Lower leg skin (tissue), 3 donors: ENCODE measurements at regions not wholly inside any gene's neighbourhood (a gene's known extent, or its start where the extent isn't known, plus 50 kb on each side); places are given as distances from the start of the nearest gene placed in this dataset.

Experiments used
- CTCF ChIP-seq, 3 donors: fragments of 450-650 bp; IDR thresholded peaks; one replicate each; pipeline ENCODE4 v1.5.1; 2016; ENCODE audit warnings: antibody characterized with exemption in 3 of 3, mild to moderate bottlenecking in 3 of 3, moderate library complexity in 2 of 3
- POLR2A ChIP-seq, 2 donors: fragments of 450-650 bp; IDR thresholded peaks; one replicate each; pipeline ENCODE4 v1.6.1; 2016 to 2017; ENCODE audit warnings: antibody characterized with exemption in 2 of 2, mild to moderate bottlenecking in 1 of 2, moderate library complexity in 1 of 2

- TF ChIP-seq CTCF (IDR thresholded peaks at IDR 0.05): no peak
- TF ChIP-seq POLR2A (IDR thresholded peaks at IDR 0.05): no peak
Measured at GRCh38 chr5:14930486-14930885, 58.9 kb upstream of the ANKH start.
